ENCODE measurements at regions not wholly inside any gene's neighbourhood (a gene's known extent, or its start where the extent isn't known, plus 50 kb on each side); places are given as distances from the start of the nearest gene placed in this dataset.

DNA sequence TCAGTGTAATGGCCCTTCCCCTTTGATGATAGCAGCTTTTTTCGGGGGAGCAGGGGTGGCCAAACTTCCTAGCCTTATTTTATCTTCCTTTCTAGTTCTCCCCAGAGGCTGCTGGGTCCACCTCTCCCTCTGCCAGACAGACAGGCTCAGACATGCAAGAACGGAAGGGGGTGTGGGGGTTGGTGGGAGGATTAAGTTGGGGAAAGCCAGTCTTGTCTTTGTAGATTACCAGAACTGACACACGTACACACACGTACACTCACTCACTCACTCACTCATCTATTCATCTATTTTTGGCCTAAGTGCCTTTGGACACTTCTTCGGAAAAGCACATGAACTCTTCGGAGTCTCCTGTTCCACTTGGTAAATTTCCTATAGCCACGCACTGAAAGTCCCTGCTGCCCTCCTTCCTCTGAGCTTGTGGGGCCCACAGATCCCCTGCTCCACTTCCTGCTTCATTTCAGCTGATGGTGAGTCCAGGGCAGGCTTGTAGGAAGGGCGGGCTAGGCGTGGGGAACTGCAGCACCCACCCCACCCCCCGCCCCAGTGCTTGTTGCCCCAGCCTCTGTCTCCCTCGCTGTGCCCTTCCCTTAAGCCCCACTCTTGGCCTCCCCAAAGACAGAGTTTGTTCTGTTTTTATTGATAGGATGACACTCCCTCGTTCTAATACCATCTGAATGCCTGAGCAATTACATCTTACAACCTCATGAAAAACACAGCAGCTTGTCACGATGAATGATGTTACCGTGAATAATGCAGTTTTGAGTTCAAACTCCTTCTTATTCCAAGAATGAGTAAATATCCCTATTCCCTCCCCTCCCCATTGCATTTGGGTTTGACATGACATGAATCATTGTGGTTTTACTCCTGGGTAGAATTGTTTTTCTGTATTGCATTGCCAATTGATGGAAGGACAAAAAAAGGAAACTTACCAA lies 60.7 kb upstream of the ATP5PO start:
- DNase-seq (ENCODE audit: low spot score): peak; percentile 65
- TF ChIP-seq, protein P1, sequence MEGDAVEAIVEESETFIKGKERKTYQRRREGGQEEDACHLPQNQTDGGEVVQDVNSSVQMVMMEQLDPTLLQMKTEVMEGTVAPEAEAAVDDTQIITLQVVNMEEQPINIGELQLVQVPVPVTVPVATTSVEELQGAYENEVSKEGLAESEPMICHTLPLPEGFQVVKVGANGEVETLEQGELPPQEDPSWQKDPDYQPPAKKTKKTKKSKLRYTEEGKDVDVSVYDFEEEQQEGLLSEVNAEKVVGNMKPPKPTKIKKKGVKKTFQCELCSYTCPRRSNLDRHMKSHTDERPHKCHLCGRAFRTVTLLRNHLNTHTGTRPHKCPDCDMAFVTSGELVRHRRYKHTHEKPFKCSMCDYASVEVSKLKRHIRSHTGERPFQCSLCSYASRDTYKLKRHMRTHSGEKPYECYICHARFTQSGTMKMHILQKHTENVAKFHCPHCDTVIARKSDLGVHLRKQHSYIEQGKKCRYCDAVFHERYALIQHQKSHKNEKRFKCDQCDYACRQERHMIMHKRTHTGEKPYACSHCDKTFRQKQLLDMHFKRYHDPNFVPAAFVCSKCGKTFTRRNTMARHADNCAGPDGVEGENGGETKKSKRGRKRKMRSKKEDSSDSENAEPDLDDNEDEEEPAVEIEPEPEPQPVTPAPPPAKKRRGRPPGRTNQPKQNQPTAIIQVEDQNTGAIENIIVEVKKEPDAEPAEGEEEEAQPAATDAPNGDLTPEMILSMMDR (IDR thresholded peaks at IDR 0.05; ENCODE audit: extremely low read depth, missing control alignments): no peak

DNA sequence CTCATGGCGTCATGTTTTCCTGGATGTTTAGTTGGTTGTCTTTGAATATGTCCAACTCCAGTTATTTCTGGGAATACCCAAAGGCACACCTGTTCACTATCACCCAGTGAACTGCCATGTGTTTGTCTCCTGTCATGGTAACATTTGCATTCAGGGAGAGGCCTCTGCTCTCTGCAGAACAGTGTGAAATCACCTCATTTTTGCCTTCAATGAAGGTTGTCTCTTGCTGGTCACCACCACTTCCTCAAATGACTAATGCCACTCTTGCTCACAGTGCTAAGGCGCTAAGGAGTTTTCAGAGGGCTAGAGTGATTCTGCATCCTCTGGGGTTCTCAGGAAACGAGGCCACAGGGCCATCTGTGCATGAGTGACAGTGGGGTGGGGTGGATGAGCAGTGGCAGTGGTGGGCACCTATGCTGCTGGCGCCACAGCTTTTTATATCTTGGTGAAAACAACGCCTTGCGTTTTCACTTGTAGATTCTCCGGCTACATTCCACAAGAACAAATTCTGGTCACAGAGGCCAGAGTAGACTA lies 60.0 kb upstream of the ATP5PO start:
- TF ChIP-seq, protein P1 (IDR thresholded peaks at IDR 0.05; ENCODE audit: extremely low read depth, missing control alignments): no peak
- peak; percentile 77 for DNase-seq (ENCODE audit: low spot score)

DNA sequence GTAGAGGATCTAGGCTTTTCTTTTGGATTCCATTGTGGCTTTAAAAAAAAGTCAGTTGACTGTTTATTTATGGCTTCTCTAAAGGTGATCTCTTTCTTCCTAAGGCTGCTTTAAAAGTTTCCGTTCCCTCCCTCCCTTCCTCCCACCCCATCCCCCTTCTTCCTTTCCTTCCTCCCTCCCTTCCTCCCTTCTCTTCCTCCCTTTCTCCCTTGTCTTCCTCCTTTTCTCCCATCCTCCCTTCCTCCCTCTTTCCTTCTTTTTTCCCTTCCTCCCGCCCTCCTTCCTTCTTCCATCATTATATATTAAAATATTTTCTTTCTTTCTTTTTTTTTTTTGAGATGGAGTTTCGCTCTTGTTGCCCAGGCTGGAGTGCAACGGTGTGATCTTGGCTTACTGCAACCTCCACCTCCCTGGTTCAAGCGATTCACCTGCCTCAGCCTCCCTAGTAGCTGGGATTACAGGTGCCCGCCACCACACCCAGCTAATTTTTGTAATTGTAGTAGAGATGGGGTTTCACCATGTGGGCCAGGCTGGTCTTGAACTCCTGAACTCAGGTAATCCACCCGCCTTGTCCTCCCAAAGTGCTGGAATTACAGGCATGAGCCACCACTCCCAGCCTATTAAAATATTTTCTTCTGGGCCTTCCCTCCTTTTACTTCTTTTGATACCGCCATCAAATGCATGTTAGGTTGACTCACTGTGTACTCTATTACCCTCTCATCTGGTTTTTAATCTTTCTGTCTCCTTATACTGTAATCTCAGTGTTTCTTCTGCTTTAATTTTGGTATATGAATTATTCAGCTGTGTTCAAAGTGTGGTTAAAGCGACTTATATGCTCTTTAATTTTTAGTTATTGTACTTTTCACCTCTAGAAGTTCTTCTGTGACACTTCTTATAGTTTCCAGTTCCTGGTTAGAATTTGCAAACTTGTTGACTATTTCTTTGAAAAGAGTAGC lies 59.2 kb upstream of the ATP5PO start:
- TF ChIP-seq, protein P1 (IDR thresholded peaks at IDR 0.05; ENCODE audit: extremely low read depth, missing control alignments): no peak
- DNase-seq (ENCODE audit: low spot score): no peak

DNA sequence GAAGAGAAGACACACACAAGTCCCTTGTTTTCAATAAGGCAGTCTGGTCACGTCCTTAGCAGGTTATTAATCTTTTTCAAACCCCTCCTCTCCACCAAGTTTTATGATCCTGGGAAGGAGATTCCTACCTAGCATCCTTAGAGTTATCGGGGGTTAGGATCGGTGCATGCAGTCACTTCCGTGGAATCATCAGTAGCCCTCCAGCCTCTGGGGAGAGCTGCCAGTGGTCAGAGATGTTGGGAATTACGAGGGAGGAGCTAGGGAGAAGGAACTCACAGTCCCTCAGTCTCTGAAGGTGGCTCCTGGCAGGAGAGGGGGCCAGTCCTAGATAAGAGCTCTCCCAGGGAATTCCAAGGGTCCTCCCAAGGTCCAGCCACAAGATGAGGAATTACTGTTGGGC lies 57.7 kb upstream of the ATP5PO start:
- no peak for DNase-seq (ENCODE audit: low spot score)
- TF ChIP-seq, protein P1 (IDR thresholded peaks at IDR 0.05; ENCODE audit: extremely low read depth, missing control alignments): no peak

DNA sequence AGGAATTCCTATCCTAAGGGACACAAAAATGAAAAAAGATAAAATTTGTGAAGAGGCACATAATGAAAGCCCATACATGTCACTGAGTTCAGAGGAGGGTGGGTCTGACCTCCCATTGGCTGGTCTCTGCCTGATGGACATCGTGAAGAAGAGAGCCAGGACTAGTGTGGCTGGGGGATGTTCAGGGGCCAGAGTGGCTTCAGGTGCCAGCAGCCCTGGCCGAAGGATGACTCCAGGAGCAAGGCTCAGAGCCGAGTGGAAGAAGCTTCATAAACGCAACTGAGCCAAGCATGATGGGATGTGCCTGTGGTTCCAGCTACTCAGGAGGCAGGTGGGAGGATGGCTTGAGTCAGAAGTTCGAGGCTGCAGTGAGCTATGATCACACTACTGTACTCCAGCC lies 56.9 kb upstream of the ATP5PO start:
- TF ChIP-seq, protein P1 (IDR thresholded peaks at IDR 0.05; ENCODE audit: extremely low read depth, missing control alignments): no peak

DNA sequence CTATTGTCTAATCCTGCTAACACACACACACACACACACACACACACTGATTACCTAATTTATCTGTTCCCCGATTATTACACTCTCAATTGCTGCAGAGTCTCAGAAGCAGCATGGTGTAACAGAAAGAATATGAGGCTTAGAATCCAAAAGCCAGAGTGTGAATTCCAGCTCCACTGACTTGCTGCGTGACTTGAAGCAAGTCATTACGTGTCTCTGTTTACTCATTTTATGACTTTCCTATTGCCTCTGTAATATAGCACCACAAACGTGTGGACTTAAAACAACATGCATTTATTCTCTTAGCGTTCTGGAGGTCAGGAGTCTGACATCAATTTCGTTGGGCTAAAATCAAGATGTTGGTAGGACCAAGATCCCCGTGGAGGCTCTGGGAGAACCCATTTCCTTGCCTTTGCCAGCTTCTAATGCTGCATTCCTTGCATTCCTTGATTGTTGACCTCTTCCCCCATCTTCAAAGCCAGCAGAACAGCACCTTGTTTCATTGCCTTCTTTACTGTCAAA lies 55.9 kb upstream of the ATP5PO start:
- TF ChIP-seq, protein P1 (IDR thresholded peaks at IDR 0.05; ENCODE audit: extremely low read depth, missing control alignments): no peak
- DNase-seq (ENCODE audit: low spot score): no peak

More for the DNA sequence above, 56.9 kb upstream of the ATP5PO start:
- DNase-seq (ENCODE audit: low spot score): no peak

All from GM20000 (cell line).